Activated naive CD4-positive, alpha-beta T cell treated with Interleukin-2 at 50 U/mL for 16 hours (primary cell): ENCODE measurements at regions not wholly inside any gene's neighbourhood (a gene's known extent, or its start where the extent isn't known, plus 50 kb on each side); places are given as distances from the start of the nearest gene placed in this dataset.

ENCODE experiments used
- DNase-seq: peaks from one replicate; pipeline ENCODE4 v3.0.0-alpha.2; 2020

- DNase-seq = no peak
Measured at GRCh38 chr6:102309700-102310099, 916.2 kb downstream of the GRIK2 start.

DNA sequence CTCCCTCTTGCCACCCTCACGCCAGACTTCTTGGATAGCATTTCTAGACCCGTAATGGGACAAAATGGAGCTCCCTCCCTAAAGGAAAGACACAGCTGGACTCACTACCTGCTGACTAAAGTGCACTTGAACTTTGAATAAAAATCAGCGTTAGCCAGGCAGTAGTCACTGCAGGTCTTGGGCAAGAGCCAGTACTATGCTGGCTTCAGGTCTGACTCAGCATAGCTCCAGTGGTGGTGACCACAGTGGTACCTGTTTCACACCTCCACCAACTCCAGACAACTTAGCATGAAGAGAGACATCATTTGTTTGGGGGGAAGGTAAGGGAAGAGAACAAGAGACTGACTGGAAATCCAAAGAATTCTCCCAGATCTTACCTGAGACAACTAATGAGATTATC lies 906.8 kb downstream of the GRIK2 start:
- no peak for DNase-seq

DNA sequence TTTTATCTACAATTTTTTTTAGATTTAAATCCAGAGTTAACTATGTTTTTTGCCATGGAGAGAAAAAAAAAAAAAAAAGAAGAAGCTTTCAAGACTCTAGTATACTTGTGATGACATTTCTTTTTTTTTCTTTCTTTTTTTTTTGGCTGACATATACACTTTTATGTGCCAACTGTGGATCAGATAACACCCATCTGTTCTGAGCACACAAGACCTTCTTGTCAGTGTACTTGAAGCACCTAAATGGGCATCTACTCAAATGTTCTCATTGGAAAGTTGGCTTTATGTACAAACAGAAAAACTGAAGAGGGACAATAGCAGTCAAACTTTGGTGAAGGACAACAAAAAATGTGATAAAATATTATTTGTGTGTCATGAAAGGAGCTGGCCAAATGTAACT lies 904.5 kb downstream of the GRIK2 start:
- DNase-seq = no peak
